CD14-positive monocyte (primary cell): ENCODE measurements at regions not wholly inside any gene's neighbourhood (a gene's known extent, or its start where the extent isn't known, plus 50 kb on each side); places are given as distances from the start of the nearest gene placed in this dataset.

ENCODE experiments used
- DNase-seq, 3 donors: peaks; one replicate each; pipeline ENCODE4 v3.0.0-alpha.2; 2011 to 2022
- H2AFZ ChIP-seq: 2 replicates; pipeline ENCODE4 v1.6.0; 2012; ENCODE audit warnings: mild to moderate bottlenecking, low read depth, low read length, inconsistent platforms; ENCODE audit not compliant: insufficient read depth, poor library complexity, severe bottlenecking
- H3K27ac ChIP-seq, 2 donors: 1 replicate in 1 of 2; 2 replicates in 1 of 2; pipeline ENCODE4 v1.5.1; 2012 to 2013; ENCODE audit warnings: low read length in 2 of 2, control low read depth in 1 of 2, inconsistent platforms in 1 of 2, low read depth in 1 of 2, mild to moderate bottlenecking in 1 of 2
- H3K27me3 ChIP-seq, 2 donors: one replicate each; pipeline versions ENCODE4 v1.6.0 to v1.6.1; 2011 to 2013; ENCODE audit warnings: low read length in 2 of 2; ENCODE audit not compliant: control insufficient read depth in 2 of 2, insufficient read depth in 2 of 2
- H3K36me3 ChIP-seq, 2 donors: replicated peaks in 1 of 2; 1 replicate in 1 of 2; 2 replicates in 1 of 2; pipeline versions ENCODE4 v1.5.1 to v1.6.1; 2012 to 2013; ENCODE audit warnings: low read length in 2 of 2, control low read depth in 1 of 2, inconsistent platforms in 1 of 2, mild to moderate bottlenecking in 1 of 2; ENCODE audit not compliant: insufficient read depth in 2 of 2, control insufficient read depth in 1 of 2
- H3K4me1 ChIP-seq, 2 donors: 1 replicate in 1 of 2; 2 replicates in 1 of 2; pipeline versions ENCODE4 v1.5.1 to v1.6.1; 2012 to 2013; ENCODE audit warnings: low read length in 2 of 2, control low read depth in 1 of 2, inconsistent platforms in 1 of 2, mild to moderate bottlenecking in 1 of 2, moderate library complexity in 1 of 2; ENCODE audit not compliant: insufficient read depth in 2 of 2, control insufficient read depth in 1 of 2
- H3K4me2 ChIP-seq: replicated peaks from 2 replicates; pipeline ENCODE3; 2012; ENCODE audit warnings: low read length, moderate library complexity, mild to moderate bottlenecking; ENCODE audit not compliant: poor library complexity, severe bottlenecking; ENCODE audit errors: extremely low read depth
- H3K4me3 ChIP-seq, 3 experiments: fragments of 200-600 bp in 1 of 3; sonication (generic) in 1 of 3; replicated peaks in 1 of 3; 1 replicate in 2 of 3; 2 replicates in 1 of 3; pipeline ENCODE4 v1.5.1; 2011 to 2013; ENCODE audit warnings: low read length in 3 of 3, mild to moderate bottlenecking in 3 of 3, control low read depth in 2 of 3, low read depth in 2 of 3, inconsistent platforms in 1 of 3, moderate library complexity in 1 of 3
- H3K79me2 ChIP-seq: 2 replicates; pipeline ENCODE4 v1.6.0; 2012; ENCODE audit warnings: mild to moderate bottlenecking, control low read depth, inconsistent platforms, low read length, moderate library complexity; ENCODE audit not compliant: insufficient read depth
- H3K9ac ChIP-seq: 2 replicates; pipeline ENCODE4 v1.6.0; 2017; ENCODE audit warnings: low read length, mild to moderate bottlenecking; ENCODE audit not compliant: insufficient read depth, poor library complexity, severe bottlenecking
- H3K9me3 ChIP-seq, 2 donors: replicated peaks in 1 of 2; 1 replicate in 1 of 2; 2 replicates in 1 of 2; pipeline versions ENCODE4 v1.5.1 to v1.6.1; 2012 to 2013; ENCODE audit warnings: low read length in 2 of 2, control low read depth in 1 of 2; ENCODE audit not compliant: control insufficient read depth in 1 of 2, insufficient read depth in 1 of 2
- H4K20me1 ChIP-seq: 2 replicates; pipeline ENCODE4 v1.6.0; 2012; ENCODE audit warnings: mild to moderate bottlenecking, low read length, control low read depth, moderate library complexity; ENCODE audit not compliant: insufficient read depth
- H3K27ac Mint-ChIP-seq, 7 donors: one replicate each; pipeline ENCODE4 v1.8.0; 2020; ENCODE audit warnings: mild to moderate bottlenecking in 7 of 7, mixed read lengths in 7 of 7, moderate library complexity in 6 of 7, inconsistent platforms in 2 of 7
- H3K27me3 Mint-ChIP-seq, 3 donors: one replicate each; pipeline ENCODE4 v1.8.0; 2021 to 2022; ENCODE audit warnings: low read depth in 3 of 3, mild to moderate bottlenecking in 3 of 3, mixed read lengths in 3 of 3, moderate library complexity in 3 of 3, inconsistent platforms in 1 of 3
- H3K36me3 Mint-ChIP-seq, 2 donors: one replicate each; pipeline ENCODE4 v1.8.0; 2020; ENCODE audit warnings: mixed read lengths in 2 of 2, inconsistent platforms in 1 of 2, mild to moderate bottlenecking in 1 of 2
- H3K4me1 Mint-ChIP-seq: one replicate; pipeline ENCODE4 v1.8.0; 2020; ENCODE audit warnings: mild to moderate bottlenecking, mixed read lengths
- H3K4me3 Mint-ChIP-seq, 2 donors: one replicate each; pipeline ENCODE4 v1.8.0; 2020; ENCODE audit warnings: mild to moderate bottlenecking in 2 of 2, mixed read lengths in 2 of 2, moderate library complexity in 1 of 2
- H3K9me3 Mint-ChIP-seq, 7 donors: one replicate each; pipeline ENCODE4 v1.8.0; 2020 to 2022; ENCODE audit warnings: mixed read lengths in 7 of 7, mild to moderate bottlenecking in 6 of 7, moderate library complexity in 6 of 7, inconsistent platforms in 2 of 7
- WGBS: methylation state at CpG from one replicate; pipeline ENCODE4 v1.1.5; 2013; ENCODE audit warnings: missing lambda C conversion rate; ENCODE audit not compliant: insufficient coverage; 5-methylcytosine and 5-hydroxymethylcytosine counted together
- intact Hi-C, 2 donors: fragments of 100-400 bp; cut with micrococcal nuclease; formaldehyde crosslinking; loops; one replicate each; pipeline versions ENCODE4 v1.15.0 to v1.15.1; 2023
- TF ChIP-seq, protein P1 (sequence below): fragments of 200-600 bp; IDR thresholded peaks from one replicate; pipeline ENCODE4 v1.8.0; 2022; ENCODE audit warnings: antibody characterized with exemption, mild to moderate bottlenecking

DNA sequence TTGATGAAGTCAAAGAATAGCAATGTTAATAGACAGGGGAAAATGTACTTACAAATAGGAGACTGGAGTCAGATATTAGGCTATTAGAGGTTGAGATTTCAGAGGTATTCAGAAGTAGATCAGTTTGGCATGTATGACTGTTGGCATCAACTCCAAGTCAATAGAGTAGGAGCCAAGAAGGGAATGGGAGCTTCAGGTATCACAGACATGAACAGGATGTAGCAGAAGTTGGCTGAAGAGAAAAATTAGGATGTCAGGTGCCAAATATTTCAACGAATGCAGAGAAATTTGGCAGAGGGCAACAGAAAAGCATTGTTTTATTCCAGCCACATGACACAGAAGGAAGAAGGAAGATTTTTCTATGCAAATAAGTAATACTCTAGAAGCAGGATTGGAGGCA, 69.7 kb downstream of the GLYATL1 start:
- 0% methylated on average over 1 of the region's 1 CpG for WGBS
- Mint-ChIP-seq H3K27ac (peak overlapping the region in 1 of 7 donors; percentile 21), H3K4me3 (no peak overlapping the region)

DNA sequence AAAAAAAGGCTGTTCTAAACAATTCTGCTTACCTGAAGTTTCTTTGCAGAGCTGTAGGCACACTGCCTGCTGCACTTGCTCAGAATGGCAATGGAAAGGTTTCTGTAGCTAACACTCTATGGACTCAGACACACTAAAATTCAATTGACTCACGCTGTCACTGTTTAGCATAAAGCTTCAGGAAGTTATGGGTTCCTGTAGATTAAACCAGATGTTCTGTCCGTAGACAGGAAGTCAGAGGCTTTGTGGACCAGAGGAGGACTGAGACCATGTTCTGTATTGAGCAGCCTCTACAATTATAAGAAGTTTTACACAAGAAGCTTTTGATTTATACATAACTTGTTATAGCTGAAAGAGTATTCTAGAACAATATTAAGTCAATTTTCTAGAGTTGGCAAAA, 70.4 kb downstream of the GLYATL1 start:
- TF ChIP-seq, protein P1, sequence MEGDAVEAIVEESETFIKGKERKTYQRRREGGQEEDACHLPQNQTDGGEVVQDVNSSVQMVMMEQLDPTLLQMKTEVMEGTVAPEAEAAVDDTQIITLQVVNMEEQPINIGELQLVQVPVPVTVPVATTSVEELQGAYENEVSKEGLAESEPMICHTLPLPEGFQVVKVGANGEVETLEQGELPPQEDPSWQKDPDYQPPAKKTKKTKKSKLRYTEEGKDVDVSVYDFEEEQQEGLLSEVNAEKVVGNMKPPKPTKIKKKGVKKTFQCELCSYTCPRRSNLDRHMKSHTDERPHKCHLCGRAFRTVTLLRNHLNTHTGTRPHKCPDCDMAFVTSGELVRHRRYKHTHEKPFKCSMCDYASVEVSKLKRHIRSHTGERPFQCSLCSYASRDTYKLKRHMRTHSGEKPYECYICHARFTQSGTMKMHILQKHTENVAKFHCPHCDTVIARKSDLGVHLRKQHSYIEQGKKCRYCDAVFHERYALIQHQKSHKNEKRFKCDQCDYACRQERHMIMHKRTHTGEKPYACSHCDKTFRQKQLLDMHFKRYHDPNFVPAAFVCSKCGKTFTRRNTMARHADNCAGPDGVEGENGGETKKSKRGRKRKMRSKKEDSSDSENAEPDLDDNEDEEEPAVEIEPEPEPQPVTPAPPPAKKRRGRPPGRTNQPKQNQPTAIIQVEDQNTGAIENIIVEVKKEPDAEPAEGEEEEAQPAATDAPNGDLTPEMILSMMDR = no peak
- no peaks in the 10 kb centered on the region for H3K27me3 Mint-ChIP-seq
- DNase-seq = peak; percentile 42 to 78 (median 53)
- H3K9me3 Mint-ChIP-seq = no peaks in the 10 kb centered on the region
- Histone ChIP-seq H3K4me2 (peak overlapping the region; percentile 8), H3K27me3 (no peaks in the 10 kb centered on the region), H2AFZ (no peak overlapping the region), H3K27ac (peak overlapping the region in 1 of 2 donors; percentile 64), H4K20me1 (no peaks in the 10 kb centered on the region), H3K4me1 (peaks cover 44 to 50% of the 10 kb centered on the region in 2 donors), H3K79me2 (no peaks in the 10 kb centered on the region), H3K9me3 (no peaks in the 10 kb centered on the region), H3K4me3 (peak overlapping the region in 1 of 3 experiments; percentile 8), H3K9ac (no peak overlapping the region), H3K36me3 (no peaks in the 10 kb centered on the region)
- intact Hi-C loops = no loop called here
- no CpG with 5 or more reads among the region's 2 CpGs for WGBS
- peak overlapping the region in 6 of 7 donors; percentile 8 to 84 (median 54) for H3K27ac Mint-ChIP-seq
- H3K4me3 Mint-ChIP-seq = no peak overlapping the region
- H3K36me3 Mint-ChIP-seq = no peaks in the 10 kb centered on the region
- H3K4me1 Mint-ChIP-seq = peaks cover 54% of the 10 kb centered on the region

More for the DNA sequence above, 69.7 kb downstream of the GLYATL1 start:
- Histone ChIP-seq H3K27ac (no peak overlapping the region), H3K4me2 (no peak overlapping the region), H3K36me3 (no peaks in the 10 kb centered on the region), H3K79me2 (no peaks in the 10 kb centered on the region), H3K9me3 (no peaks in the 10 kb centered on the region), H3K9ac (no peak overlapping the region), H2AFZ (no peak overlapping the region), H4K20me1 (no peaks in the 10 kb centered on the region), H3K27me3 (no peaks in the 10 kb centered on the region), H3K4me1 (peaks cover 44 to 50% of the 10 kb centered on the region in 2 donors), H3K4me3 (no peak overlapping the region)
- Mint-ChIP-seq H3K27me3 (no peaks in the 10 kb centered on the region), H3K36me3 (no peaks in the 10 kb centered on the region), H3K4me1 (peaks cover 54% of the 10 kb centered on the region), H3K9me3 (no peaks in the 10 kb centered on the region)
- TF ChIP-seq, protein P1 = no peak
- DNase-seq = no peak
- intact Hi-C loops = no loop called here
